KMS-11 (cell line): ENCODE measurements at regions not wholly inside any gene's neighbourhood (a gene's known extent, or its start where the extent isn't known, plus 50 kb on each side); places are given as distances from the start of the nearest gene placed in this dataset.

Experiments
- H2AFZ ChIP-seq: fragments of 200-600 bp; sonication (generic); 2 replicates; pipeline ENCODE4 v1.6.1; 2016; ENCODE audit warnings: antibody characterized with exemption, mixed run types, low read depth
- H3K27ac ChIP-seq: fragments of 200-600 bp; sonication (generic); 2 replicates; pipeline ENCODE4 v1.6.1; 2016; ENCODE audit warnings: mild to moderate bottlenecking, mixed run types
- H3K27me3 ChIP-seq: fragments of 200-600 bp; sonication (generic); 2 replicates; pipeline ENCODE4 v1.6.1; 2017; ENCODE audit warnings: mild to moderate bottlenecking, low read depth, mixed run types, moderate library complexity; ENCODE audit not compliant: insufficient read depth
- H3K36me3 ChIP-seq: fragments of 200-600 bp; sonication (generic); 2 replicates; pipeline ENCODE4 v1.6.1; 2017; ENCODE audit warnings: mild to moderate bottlenecking, mixed run types; ENCODE audit not compliant: insufficient read depth
- H3K4me1 ChIP-seq: fragments of 200-600 bp; sonication (generic); 2 replicates; pipeline ENCODE4 v1.6.1; 2016; ENCODE audit warnings: mild to moderate bottlenecking, low read depth, mixed run types; ENCODE audit not compliant: poor library complexity, severe bottlenecking
- H3K4me2 ChIP-seq: fragments of 200-600 bp; sonication (generic); 2 replicates; pipeline ENCODE4 v1.7.0; 2016; ENCODE audit warnings: mild to moderate bottlenecking, mixed run types
- H3K4me3 ChIP-seq: fragments of 200-600 bp; sonication (generic); IDR thresholded peaks from 2 replicates; pipeline ENCODE4 v1.6.1; 2017; ENCODE audit warnings: low read depth, low read length, mixed read lengths; ENCODE audit not compliant: insufficient read depth
- H3K79me2 ChIP-seq: fragments of 200-600 bp; sonication (generic); 2 replicates; pipeline ENCODE4 v1.6.1; 2016; ENCODE audit warnings: low read depth, mixed run types; ENCODE audit not compliant: insufficient read depth
- H3K9ac ChIP-seq: fragments of 200-600 bp; sonication (generic); 2 replicates; pipeline ENCODE4 v1.6.1; 2016; ENCODE audit warnings: mild to moderate bottlenecking, mixed run types
- H4K20me1 ChIP-seq: fragments of 200-600 bp; sonication (generic); 2 replicates; pipeline ENCODE4 v1.6.1; 2016; ENCODE audit warnings: mild to moderate bottlenecking, mixed run types; ENCODE audit not compliant: insufficient read depth
- CTCF ChIP-seq: fragments of 200-600 bp; sonication (generic); conservative IDR thresholded peaks from 2 replicates; pipeline ENCODE4 v1.6.1; 2017; ENCODE audit warnings: low read depth, mild to moderate bottlenecking, antibody characterized with exemption, low read length, moderate library complexity, mixed read lengths

DNA sequence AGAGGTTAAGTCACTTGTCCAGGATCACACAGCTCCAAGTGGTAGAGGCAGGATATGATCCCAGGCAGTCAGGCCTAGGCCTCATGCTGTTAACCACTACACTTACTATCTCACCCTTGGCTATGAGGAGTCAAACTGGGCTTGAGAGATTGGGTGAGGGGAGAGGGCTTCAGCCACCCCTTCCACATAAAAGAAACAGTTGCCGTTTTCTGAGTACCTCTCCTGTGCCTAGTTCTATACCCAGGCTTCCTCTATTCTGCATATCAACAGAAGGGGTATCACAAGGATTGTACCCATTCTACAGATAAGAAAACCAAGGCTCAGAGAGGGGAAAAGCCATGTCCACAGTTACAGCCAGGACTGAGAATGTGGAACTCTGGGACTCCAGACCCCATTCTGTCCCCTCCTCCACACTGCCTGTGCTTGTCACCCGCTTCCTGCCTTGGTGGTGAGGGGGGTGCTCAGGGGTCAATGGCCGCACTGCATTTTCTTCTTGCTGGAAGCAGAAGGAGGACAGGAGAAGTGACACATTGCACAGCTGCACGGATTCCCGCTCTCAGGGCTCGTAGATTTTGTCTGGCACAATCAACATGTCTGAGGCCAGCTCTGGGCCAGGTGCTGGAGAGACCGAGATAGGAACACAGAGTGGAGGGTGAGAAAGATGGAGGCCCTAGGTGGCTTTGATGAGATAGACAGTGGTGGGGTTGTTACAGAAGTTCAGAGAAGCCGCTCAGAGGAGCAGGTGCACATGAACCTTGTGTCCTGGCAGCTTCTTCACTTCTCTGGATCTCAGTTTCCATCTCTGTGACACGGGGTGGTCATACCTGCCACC is 108.4 kb upstream of the PTPN1 start:
- Histone ChIP-seq H2AFZ (no peak overlapping the region), H3K4me1 (no peaks in the 10 kb centered on the region)
- no peak for TF ChIP-seq CTCF

DNA sequence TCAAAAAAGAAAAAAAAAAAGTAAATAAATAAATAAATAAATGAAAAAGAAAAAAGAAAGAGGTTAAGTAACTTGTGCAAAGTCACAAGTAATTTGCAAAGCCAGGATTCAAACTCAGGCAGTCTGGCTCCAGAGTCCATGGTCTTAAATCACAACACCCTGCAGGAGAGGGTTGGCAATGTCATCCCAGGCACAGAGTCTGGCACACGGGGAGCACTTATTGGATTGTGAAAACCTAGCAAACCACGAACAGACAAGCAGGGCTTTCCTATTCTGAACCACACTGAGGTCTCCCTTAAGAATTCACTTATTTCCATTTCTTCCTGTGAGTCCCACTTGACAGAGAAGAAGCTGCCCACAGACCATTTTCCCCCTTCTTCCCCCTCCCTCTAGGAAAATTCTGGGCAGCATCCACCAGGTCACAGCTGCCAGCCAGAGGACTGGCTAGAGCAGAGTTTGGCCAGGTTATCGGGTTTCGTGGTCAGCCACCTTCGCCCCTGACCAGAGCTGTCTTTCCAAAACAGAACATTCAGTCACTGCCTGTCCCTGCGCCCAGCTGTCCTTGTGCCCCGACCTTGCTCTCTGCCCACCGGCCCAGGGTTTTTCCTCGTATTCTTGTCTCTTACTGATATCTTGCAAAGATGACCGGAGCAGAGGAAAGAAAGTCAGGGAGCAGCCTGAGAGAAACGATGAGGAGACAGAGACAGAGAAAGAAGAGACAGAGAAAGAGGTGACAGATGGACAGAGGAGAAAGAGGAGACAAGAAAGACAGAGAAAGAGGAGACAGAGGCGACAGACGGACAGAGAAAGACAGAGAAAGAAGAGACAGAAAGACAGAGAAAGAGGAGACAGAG is 106.4 kb upstream of the PTPN1 start:
- H3K27ac ChIP-seq: no peak overlapping the region
- no peaks in the 10 kb centered on the region for H3K79me2 ChIP-seq
- no peak for TF ChIP-seq CTCF
- no peak overlapping the region for H2AFZ ChIP-seq
- H3K27me3 ChIP-seq: peaks cover 66% of the 10 kb centered on the region
- no peaks in the 10 kb centered on the region for H3K4me1 ChIP-seq
- H3K4me3 ChIP-seq: no peak overlapping the region
- H4K20me1 ChIP-seq: no peaks in the 10 kb centered on the region
- no peaks in the 10 kb centered on the region for H3K36me3 ChIP-seq
- no peak overlapping the region for H3K4me2 ChIP-seq
- H3K9ac ChIP-seq: no peak overlapping the region

More for the DNA sequence above, 108.4 kb upstream of the PTPN1 start:
- H3K9ac ChIP-seq: no peak overlapping the region
- H3K79me2 ChIP-seq: no peaks in the 10 kb centered on the region
- no peaks in the 10 kb centered on the region for H4K20me1 ChIP-seq
- no peak overlapping the region for H3K4me3 ChIP-seq
- no peak overlapping the region for H3K27ac ChIP-seq
- H3K36me3 ChIP-seq: no peaks in the 10 kb centered on the region
- H3K27me3 ChIP-seq: peaks cover 60% of the 10 kb centered on the region
- H3K4me2 ChIP-seq: no peak overlapping the region

DNA sequence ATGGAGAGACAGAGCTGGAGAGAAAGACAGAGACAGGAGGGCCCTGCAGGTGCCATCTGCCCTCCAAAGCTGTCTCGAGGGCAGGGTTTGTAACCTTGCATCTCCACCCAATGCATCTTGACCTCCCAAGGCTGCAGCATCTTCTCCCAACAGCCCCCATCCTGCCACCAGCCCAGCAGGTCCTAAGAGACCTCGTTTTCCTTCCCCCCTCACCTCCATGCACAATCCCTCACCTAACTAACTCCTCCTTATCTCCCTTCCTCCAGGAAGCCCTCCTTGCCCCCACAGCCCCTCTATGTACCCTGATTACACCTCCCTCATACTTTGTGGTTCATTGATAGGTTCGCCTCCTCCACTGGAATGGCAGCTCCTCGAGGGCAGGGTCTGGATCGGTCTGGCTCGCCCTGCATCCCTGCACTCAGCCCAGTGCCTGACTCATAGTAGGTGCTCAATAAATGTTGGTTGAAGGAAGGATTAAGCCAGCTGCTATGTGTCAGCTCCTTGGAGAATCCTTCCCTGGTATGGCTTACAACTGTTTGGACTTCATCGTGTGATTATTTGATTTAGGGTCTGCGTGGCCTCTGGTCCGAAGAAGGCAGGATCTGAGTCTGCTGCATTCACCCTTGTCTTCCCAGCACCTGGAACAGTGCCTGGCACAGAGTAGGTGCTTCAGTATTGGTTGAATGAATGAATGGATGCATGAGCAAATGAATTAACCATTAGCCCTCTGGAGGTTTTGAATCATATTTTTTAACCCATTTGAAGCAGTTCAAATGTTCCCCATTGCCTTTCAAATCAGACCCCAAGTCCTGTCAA is 105.6 kb upstream of the PTPN1 start:
- no peak for TF ChIP-seq CTCF
- Histone ChIP-seq H3K4me2 (no peak overlapping the region), H3K27ac (no peak overlapping the region), H3K4me1 (no peaks in the 10 kb centered on the region), H3K79me2 (no peaks in the 10 kb centered on the region), H3K36me3 (no peaks in the 10 kb centered on the region), H4K20me1 (no peaks in the 10 kb centered on the region), H3K27me3 (peaks cover 73% of the 10 kb centered on the region), H3K4me3 (no peak overlapping the region), H3K9ac (no peak overlapping the region), H2AFZ (no peak overlapping the region)

DNA sequence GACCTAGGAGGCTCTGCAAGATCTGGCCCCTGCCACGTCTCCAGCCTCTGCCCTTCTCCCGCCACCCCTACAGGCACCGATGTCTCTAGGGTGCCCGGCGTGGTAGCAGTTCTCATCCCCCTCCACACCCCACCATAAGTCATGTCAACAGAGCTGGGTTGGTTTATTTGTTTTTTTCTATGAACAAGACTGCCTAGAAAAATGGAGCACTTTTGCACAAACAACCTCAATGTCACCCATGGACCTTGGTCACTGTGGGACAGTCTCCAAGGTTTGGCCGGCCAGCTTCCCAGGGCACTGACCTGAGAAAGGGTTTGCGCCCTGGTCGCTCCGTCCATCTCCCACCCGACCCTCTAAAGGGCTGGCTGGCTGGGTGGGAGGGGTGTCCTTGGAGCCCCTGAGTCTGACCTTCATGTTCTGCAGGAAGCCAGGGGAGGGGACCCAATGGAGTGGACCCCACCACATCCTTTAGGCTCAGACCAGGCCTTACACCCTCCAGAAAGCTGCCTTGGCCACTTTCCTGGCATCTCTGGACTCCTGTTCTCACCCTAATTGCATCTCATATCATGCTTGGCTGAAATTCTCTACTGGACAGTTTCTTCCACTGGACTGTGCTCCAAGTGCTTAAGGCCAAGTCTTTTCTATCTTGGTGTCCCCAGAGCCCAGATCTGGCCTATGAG is 104.8 kb upstream of the PTPN1 start:
- Histone ChIP-seq H3K4me2 (no peak overlapping the region), H3K79me2 (no peaks in the 10 kb centered on the region), H3K36me3 (no peaks in the 10 kb centered on the region), H2AFZ (no peak overlapping the region), H4K20me1 (no peaks in the 10 kb centered on the region), H3K4me3 (no peak overlapping the region), H3K27ac (no peak overlapping the region), H3K9ac (no peak overlapping the region), H3K27me3 (peaks cover 77% of the 10 kb centered on the region), H3K4me1 (no peaks in the 10 kb centered on the region)
- TF ChIP-seq CTCF: no peak
